Epithelial cell of esophagus (primary cell): ENCODE measurements at regions not wholly inside any gene's neighbourhood (a gene's known extent, or its start where the extent isn't known, plus 50 kb on each side); places are given as distances from the start of the nearest gene placed in this dataset.
"Not testable (repeated sequence)": the region's sequence is repeated elsewhere in the genome, so short reads cannot be mapped to it uniquely, and the experiment has no call there.

ENCODE experiments used
- DNase-seq: peaks from one replicate; pipeline ENCODE4 v3.0.0; 2010; ENCODE audit warnings: low read depth
- H3K4me3 ChIP-seq: 2 replicates; pipeline ENCODE4 v1.5.1; 2011; ENCODE audit warnings: mild to moderate bottlenecking, low read length, control low read depth
- TF ChIP-seq, protein P1 (sequence below): IDR thresholded peaks from 2 replicates; pipeline ENCODE4 v1.5.1; 2011; ENCODE audit warnings: low read depth, mild to moderate bottlenecking, low read length, control low read depth, inconsistent platforms; ENCODE audit not compliant: insufficient read depth; ENCODE audit errors: missing control alignments

GRCh38 chr6:126667071-126667470, 327.2 kb downstream of the CENPW start:
- TF ChIP-seq, protein P1, sequence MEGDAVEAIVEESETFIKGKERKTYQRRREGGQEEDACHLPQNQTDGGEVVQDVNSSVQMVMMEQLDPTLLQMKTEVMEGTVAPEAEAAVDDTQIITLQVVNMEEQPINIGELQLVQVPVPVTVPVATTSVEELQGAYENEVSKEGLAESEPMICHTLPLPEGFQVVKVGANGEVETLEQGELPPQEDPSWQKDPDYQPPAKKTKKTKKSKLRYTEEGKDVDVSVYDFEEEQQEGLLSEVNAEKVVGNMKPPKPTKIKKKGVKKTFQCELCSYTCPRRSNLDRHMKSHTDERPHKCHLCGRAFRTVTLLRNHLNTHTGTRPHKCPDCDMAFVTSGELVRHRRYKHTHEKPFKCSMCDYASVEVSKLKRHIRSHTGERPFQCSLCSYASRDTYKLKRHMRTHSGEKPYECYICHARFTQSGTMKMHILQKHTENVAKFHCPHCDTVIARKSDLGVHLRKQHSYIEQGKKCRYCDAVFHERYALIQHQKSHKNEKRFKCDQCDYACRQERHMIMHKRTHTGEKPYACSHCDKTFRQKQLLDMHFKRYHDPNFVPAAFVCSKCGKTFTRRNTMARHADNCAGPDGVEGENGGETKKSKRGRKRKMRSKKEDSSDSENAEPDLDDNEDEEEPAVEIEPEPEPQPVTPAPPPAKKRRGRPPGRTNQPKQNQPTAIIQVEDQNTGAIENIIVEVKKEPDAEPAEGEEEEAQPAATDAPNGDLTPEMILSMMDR = no peak
- DNase-seq = no peak
- no peak overlapping the region for H3K4me3 ChIP-seq

DNA sequence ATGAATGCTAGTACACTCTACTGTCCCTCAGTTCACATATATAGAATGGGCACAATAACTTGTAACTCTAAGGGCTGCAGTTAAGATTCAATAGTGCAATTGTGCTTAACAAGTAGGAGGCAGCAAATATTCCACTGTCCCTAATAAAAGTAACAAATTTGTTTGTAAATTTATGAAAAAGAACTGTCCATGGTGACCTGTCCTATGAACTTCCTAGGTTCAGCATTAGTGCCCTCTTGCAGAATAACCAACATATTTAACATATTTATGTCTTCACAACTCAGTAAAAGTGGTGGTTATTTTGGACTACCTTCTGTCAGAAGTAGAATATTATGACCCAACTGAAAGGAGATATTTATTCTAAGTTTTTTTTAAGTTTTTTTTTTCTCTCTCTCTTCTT, 327.8 kb downstream of the CENPW start:
- no peak overlapping the region for H3K4me3 ChIP-seq
- DNase-seq = no peak
- TF ChIP-seq, protein P1 = no peak

GRCh38 chr6:126672649-126673048, 332.7 kb downstream of the CENPW start:
- no peak for DNase-seq
- TF ChIP-seq, protein P1 = no peak
- no peak overlapping the region for H3K4me3 ChIP-seq

DNA sequence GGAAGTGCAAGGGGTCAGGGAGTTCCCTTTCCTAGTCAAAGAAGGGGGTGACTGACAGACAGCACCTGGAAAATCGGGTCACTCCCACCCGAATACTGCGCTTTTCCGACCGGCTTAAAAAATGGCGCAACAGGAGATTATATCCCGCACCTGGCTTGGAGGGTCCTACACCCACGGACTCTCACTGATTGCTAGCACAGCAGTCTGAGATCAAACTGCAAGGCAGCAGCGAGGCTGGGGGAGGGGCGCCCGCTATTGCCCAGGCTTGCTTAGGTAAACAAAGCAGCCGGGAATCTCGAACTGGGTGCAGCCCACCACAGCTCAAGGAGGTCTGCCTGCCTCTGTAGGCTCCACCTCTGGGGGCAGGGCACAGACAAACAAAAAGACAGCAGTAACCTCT, 333.8 kb downstream of the CENPW start:
- H3K4me3 ChIP-seq, DNase-seq: not testable (repeated sequence)

DNA sequence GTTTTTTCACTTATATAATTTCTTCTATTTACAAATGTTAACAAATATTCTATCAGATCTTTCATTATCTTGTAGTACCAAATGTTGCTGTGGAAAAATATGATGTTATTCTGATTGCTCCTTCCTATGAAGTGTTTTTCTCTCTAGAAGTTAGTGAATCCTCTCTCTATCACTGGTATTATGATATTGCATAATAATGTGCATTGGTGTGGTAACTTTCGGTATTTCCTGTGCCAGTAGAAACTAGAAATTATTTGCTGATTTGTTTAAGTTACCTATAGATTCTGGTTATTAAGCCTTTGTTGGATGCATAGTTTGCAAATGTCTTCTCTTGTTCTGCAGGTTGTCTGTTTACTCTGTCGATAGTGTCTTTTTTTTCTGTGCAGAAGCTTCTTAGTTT, 342.5 kb downstream of the CENPW start:
- H3K4me3 ChIP-seq = no peak overlapping the region
- DNase-seq = peak; percentile 24
- TF ChIP-seq, protein P1 = no peak

- DNase-seq = no peak
- no peak overlapping the region for H3K4me3 ChIP-seq
- TF ChIP-seq, protein P1 = no peak
These were observed 345.3 kb downstream of the CENPW start for GRCh38 chr6:126685182-126685581.

DNA sequence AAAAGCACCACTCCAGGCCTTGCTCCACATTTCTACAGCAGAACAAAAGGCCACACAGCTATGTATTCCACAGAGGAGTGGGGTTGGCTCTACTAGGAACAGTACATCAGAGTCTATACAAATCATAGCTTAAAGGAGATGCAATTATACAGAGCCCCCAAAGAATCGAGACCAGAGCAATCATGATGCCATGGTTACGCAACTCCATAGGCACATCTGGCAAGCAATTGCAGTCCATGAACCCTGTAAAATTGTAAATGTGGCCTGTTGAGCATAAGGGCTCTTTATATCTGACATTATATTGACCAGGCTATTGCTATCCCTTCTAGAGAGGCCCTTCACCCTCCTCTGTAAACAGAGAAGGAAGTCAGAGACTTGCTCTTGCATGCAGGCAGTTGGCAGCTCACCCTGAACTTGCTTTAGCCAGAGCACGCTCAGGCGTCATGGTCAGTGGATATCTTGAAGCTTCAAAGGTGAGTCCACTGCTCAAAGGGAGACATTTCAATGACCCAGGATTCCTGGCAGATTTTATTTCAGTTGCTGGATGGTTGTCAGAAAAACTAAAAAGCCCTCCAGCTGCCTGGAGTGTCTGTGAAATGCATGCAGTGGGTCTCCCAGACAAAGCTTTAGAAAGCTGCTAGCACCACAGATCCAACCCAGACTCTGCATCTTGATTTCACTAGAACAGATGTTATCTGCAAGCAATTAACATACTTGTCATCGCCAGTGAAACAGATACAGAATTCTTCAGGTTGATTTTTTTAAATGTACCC, 357.2 kb downstream of the CENPW start:
- H3K4me3 ChIP-seq = no peak overlapping the region
- DNase-seq = no peak
- TF ChIP-seq, protein P1 = no peak
